Adrenal gland (tissue), 9 donors: ENCODE measurements at regions not wholly inside any gene's neighbourhood (a gene's known extent, or its start where the extent isn't known, plus 50 kb on each side); places are given as distances from the start of the nearest gene placed in this dataset.

Experiments used
- DNase-seq, 7 donors: peaks; one replicate each; pipeline ENCODE4 v3.0.0-alpha.2; 2019 to 2020
- H3K27ac ChIP-seq, 5 donors: fragments of 200-600 bp; sonication (generic) in 4 of 5; 1 replicate in 3 of 5; 2 replicates in 2 of 5; pipeline versions ENCODE4 v1.5.1 to v1.8.0; 2016 to 2020; ENCODE audit warnings: mild to moderate bottlenecking in 1 of 5
- H3K27me3 ChIP-seq: fragments of 200-600 bp; 2 replicates; pipeline ENCODE4 v1.8.0; 2021
- H3K36me3 ChIP-seq, 2 donors: fragments of 200-600 bp; replicated peaks in 1 of 2; 1 replicate in 1 of 2; 2 replicates in 1 of 2; pipeline versions ENCODE4 v1.5.1 to v1.8.0; 2018 to 2022
- H3K4me1 ChIP-seq, 2 donors: fragments of 200-600 bp; replicated peaks in 1 of 2; 1 replicate in 1 of 2; 2 replicates in 1 of 2; pipeline versions ENCODE4 v1.5.1 to v1.8.0; 2018 to 2021
- H3K4me3 ChIP-seq, 4 donors: fragments of 200-600 bp; sonication (generic) in 3 of 4; one replicate each; pipeline ENCODE4 v1.5.1; 2016 to 2018
- H3K9me3 ChIP-seq, 3 donors: fragments of 200-600 bp; sonication (generic) in 1 of 3; replicated peaks in 1 of 3; 1 replicate in 2 of 3; 2 replicates in 1 of 3; pipeline versions ENCODE4 v1.5.1 to v1.8.0; 2016 to 2021
- POLR2A ChIP-seq, 2 donors: fragments of 450-650 bp; IDR thresholded peaks; one replicate each; pipeline ENCODE4 v1.6.1; 2017; ENCODE audit warnings: antibody characterized with exemption in 2 of 2, mild to moderate bottlenecking in 2 of 2, moderate library complexity in 1 of 2
- WGBS, 4 donors: extraction: QIAGEN DNeasy Blood & Tissue Kit in 2 of 4; methylation state at CpG; one replicate each; pipeline versions ENCODE4 v1.1.5 to v1.1.7; 2013 to 2017; 5-methylcytosine and 5-hydroxymethylcytosine counted together
- intact Hi-C, 2 donors: fragments of 100-400 bp; cut with DNase I; formaldehyde crosslinking; loops; one replicate each; pipeline versions ENCODE4 v1.14.1 to v1.15.0; 2022 to 2023
- TF ChIP-seq, protein P1 (sequence below), 6 experiments: fragments of 450-650 bp in 4 of 6; fragments of 200-600 bp in 2 of 6; sonication (generic) in 1 of 6; IDR thresholded peaks; 1 replicate in 5 of 6; 2 replicates in 1 of 6; pipeline versions ENCODE4 v1.5.1 to v1.8.0; 2016 to 2021; ENCODE audit warnings: antibody characterized with exemption in 6 of 6, mild to moderate bottlenecking in 2 of 6, moderate library complexity in 1 of 6
- donor health status: healthy with polysubstance abuse.
- donor health status: Bipolar disorder and iron deficiency.
- donor health status: DM: yes; HTN: yes; CAD: no.
- donor health status: DM: no; HTN: no; CAD: no.
- donor health status: DM: no; HTN: no; CAD: no.

DNA sequence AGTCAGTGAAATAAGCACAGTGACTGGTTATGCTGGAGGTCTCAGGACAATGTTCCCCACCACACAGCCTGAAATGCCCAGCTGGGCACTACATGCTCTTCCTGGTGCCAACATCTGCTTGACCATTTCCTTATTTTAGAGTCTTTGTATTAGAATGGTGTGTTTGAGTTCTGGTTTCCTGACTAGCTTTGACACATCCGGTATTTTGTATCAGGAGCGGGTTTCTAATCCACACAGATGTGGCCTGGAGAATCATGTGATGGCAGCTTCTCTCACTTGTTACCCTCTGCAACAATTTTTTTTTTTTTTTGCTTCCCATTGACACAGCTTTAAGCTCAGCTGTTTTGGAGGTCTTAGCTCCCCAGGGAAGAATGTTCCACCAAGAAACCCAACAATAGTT, 164.5 kb upstream of the CST7 start:
- H3K4me3 ChIP-seq: no peak overlapping the region
- TF ChIP-seq, protein P1, sequence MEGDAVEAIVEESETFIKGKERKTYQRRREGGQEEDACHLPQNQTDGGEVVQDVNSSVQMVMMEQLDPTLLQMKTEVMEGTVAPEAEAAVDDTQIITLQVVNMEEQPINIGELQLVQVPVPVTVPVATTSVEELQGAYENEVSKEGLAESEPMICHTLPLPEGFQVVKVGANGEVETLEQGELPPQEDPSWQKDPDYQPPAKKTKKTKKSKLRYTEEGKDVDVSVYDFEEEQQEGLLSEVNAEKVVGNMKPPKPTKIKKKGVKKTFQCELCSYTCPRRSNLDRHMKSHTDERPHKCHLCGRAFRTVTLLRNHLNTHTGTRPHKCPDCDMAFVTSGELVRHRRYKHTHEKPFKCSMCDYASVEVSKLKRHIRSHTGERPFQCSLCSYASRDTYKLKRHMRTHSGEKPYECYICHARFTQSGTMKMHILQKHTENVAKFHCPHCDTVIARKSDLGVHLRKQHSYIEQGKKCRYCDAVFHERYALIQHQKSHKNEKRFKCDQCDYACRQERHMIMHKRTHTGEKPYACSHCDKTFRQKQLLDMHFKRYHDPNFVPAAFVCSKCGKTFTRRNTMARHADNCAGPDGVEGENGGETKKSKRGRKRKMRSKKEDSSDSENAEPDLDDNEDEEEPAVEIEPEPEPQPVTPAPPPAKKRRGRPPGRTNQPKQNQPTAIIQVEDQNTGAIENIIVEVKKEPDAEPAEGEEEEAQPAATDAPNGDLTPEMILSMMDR (IDR thresholded peaks at IDR 0.05): no peak
- no peak for TF ChIP-seq POLR2A (IDR thresholded peaks at IDR 0.05)
- intact Hi-C loops: no loop called here
- H3K27me3 ChIP-seq: no peaks in the 10 kb centered on the region
- WGBS, 4 donors: 60 to 68% (median 68%) methylated on average over 2 of the region's 2 CpGs
- no peaks in the 10 kb centered on the region for H3K36me3 ChIP-seq
- no peak overlapping the region for H3K27ac ChIP-seq
- no peak for DNase-seq
- H3K9me3 ChIP-seq: no peaks in the 10 kb centered on the region
- H3K4me1 ChIP-seq: no peaks in the 10 kb centered on the region

GRCh38 chr20:24785141-24786110, 163.6 kb upstream of the CST7 start:
- intact Hi-C loops: no loop called here
- H3K4me3 ChIP-seq: no peak overlapping the region
- H3K27me3 ChIP-seq: no peaks in the 10 kb centered on the region
- DNase-seq: no peak
- no peak overlapping the region for H3K27ac ChIP-seq
- TF ChIP-seq, protein P1 (IDR thresholded peaks at IDR 0.05): no peak
- TF ChIP-seq POLR2A (IDR thresholded peaks at IDR 0.05): no peak
- H3K9me3 ChIP-seq: no peaks in the 10 kb centered on the region
- H3K36me3 ChIP-seq: no peaks in the 10 kb centered on the region
- H3K4me1 ChIP-seq: no peaks in the 10 kb centered on the region
- 62 to 81% (median 74%) methylated on average over 9 to 11 of the region's 11 CpGs for WGBS, 4 donors

- H3K27me3 ChIP-seq: no peaks in the 10 kb centered on the region
- TF ChIP-seq, protein P1 (IDR thresholded peaks at IDR 0.05): no peak
- no peak for TF ChIP-seq POLR2A (IDR thresholded peaks at IDR 0.05)
- 84 to 93% (median 88%) methylated on average over 3 to 12 of the region's 12 CpGs for WGBS, 4 donors
- no peak for DNase-seq
- H3K36me3 ChIP-seq: no peaks in the 10 kb centered on the region
- H3K9me3 ChIP-seq: no peaks in the 10 kb centered on the region
- H3K4me3 ChIP-seq: no peak overlapping the region
- intact Hi-C loops: no loop called here
- H3K27ac ChIP-seq: no peak overlapping the region
- H3K4me1 ChIP-seq: no peaks in the 10 kb centered on the region
Observed at GRCh38 chr20:24786111-24786495, 163.0 kb upstream of the CST7 start.

- Histone ChIP-seq H3K4me1 (no peaks in the 10 kb centered on the region), H3K4me3 (no peak overlapping the region), H3K27ac (no peak overlapping the region), H3K9me3 (no peaks in the 10 kb centered on the region), H3K27me3 (no peaks in the 10 kb centered on the region), H3K36me3 (no peaks in the 10 kb centered on the region)
- WGBS, 4 donors: 87 to 93% (median 89%) methylated on average over 2 to 7 of the region's 7 CpGs
- TF ChIP-seq, protein P1 (IDR thresholded peaks at IDR 0.05): no peak
- no peak for TF ChIP-seq POLR2A (IDR thresholded peaks at IDR 0.05)
- intact Hi-C loops: no loop called here
- DNase-seq: no peak
Observed at GRCh38 chr20:24786646-24787045, 162.4 kb upstream of the CST7 start.
